ENCODE measurements at regions not wholly inside any gene's neighbourhood (a gene's known extent, or its start where the extent isn't known, plus 50 kb on each side); places are given as distances from the start of the nearest gene placed in this dataset.

DNA sequence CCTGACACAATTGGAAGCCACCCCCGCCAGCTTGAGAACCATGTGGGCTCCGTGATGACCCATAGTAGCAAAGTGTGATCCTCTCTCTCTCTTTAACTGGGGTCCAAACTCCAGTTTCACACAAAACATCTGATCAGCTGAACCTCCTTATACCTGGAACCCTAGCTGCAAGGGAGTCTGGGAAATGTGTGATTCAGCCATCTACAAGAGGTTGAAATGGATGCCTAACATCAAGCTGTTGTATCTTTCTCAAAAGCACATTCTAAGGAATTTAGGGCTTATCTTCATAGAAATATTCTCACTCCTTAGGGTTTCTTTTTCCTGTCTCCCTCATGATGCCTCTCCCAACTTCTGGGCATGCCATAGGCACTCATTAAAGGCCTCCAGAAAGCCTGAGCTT, 126.0 kb downstream of the BCOR start:
- Histone ChIP-seq H3K27me3 (ENCODE audit: insufficient read depth) (no peaks in the 10 kb centered on the region; the same call in 1 of the 2 replicates), H3K79me2 (ENCODE audit: insufficient read depth) (no peaks in the 10 kb centered on the region), H3K4me3 (ENCODE audit: low read depth in 2 of 2, low read length in 1 of 2) (no peak overlapping the region; a peak in 1 of 4 replicates), H4K20me1 (ENCODE audit: insufficient read depth) (no peaks in the 10 kb centered on the region), H3K27ac (ENCODE audit: low read depth in 2 of 2, low read length in 1 of 2) (no peak overlapping the region; a peak in 1 of 4 replicates), H3K9me2 (no peaks in the 10 kb centered on the region), H3K36me3 (replicated peaks in 1 of 2; ENCODE audit: control insufficient read depth in 1 of 2, insufficient read depth in 2 of 2, low read length in 1 of 2) (no peaks in the 10 kb centered on the region), H3K4me1 (ENCODE audit: control insufficient read depth in 1 of 2, insufficient read depth in 2 of 2, low read depth in 1 of 2, low read length in 1 of 2) (no peaks in the 10 kb centered on the region; a peak in 1 of 4 replicates), H3F3A (replicated peaks; ENCODE audit: insufficient read depth) (no peaks in the 10 kb centered on the region), H2AFZ (ENCODE audit: low read depth) (no peak overlapping the region), H3K4me2 (no peak overlapping the region), H3K9ac (no peak overlapping the region), H3K9me3 (no peaks in the 10 kb centered on the region)
- 29% methylated on average over 2 of the region's 2 CpGs for WGBS (ENCODE audit: low lambda C conversion rate)
- ChIA-PET CTCF (interaction anchor here (0.9 to 1.6 kb wide), 3 partner anchors 9 to 26 kb away, joined by 3 read pairs; no protein-coding TSS in a partner anchor), POLR2A (no interaction called here)
- DNase-seq, result no peak
- no peak for TF ChIP-seq RCOR1 (IDR thresholded peaks at IDR 0.05; ENCODE audit: low read length)
- no peak for TF ChIP-seq TEAD4 (IDR thresholded peaks at IDR 0.05; ENCODE audit: borderline replicate concordance, insufficient read depth)
- TF ChIP-seq, protein P1, sequence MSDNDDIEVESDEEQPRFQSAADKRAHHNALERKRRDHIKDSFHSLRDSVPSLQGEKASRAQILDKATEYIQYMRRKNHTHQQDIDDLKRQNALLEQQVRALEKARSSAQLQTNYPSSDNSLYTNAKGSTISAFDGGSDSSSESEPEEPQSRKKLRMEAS (IDR thresholded peaks at IDR 0.05; ENCODE audit: low read depth), result no peak

DNA sequence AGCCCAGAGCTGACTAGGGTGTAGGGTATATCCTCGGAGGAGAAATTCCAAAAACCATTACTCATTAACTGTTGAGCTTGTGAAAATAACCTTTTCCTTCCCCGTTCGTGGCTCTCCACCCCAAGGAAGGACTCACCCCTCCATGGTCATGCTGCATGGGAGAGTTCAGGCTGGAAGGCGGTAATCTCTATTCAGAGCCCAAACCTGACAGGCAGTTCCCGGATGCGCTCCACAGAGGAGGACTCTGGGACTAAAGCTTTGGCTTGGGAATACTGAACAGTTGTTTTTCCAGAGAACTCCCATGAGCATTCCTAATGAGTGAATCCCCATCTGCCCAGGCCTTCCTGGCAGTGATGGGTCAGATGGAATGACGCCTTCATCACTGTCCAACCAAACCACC, 125.4 kb downstream of the BCOR start:
- Histone ChIP-seq H3F3A (replicated peaks; ENCODE audit: insufficient read depth) (no peaks in the 10 kb centered on the region), H3K27me3 (ENCODE audit: insufficient read depth) (no peaks in the 10 kb centered on the region; the same call in 1 of the 2 replicates), H3K4me3 (ENCODE audit: low read depth in 2 of 2, low read length in 1 of 2) (no peak overlapping the region), H3K4me1 (ENCODE audit: control insufficient read depth in 1 of 2, insufficient read depth in 2 of 2, low read depth in 1 of 2, low read length in 1 of 2) (no peaks in the 10 kb centered on the region; a peak in 1 of 4 replicates), H3K9ac (no peak overlapping the region), H3K9me3 (no peaks in the 10 kb centered on the region), H3K27ac (ENCODE audit: low read depth in 2 of 2, low read length in 1 of 2) (no peak overlapping the region; a peak in 1 of 4 replicates), H3K36me3 (replicated peaks in 1 of 2; ENCODE audit: control insufficient read depth in 1 of 2, insufficient read depth in 2 of 2, low read length in 1 of 2) (no peaks in the 10 kb centered on the region), H3K9me2 (no peaks in the 10 kb centered on the region), H2AFZ (ENCODE audit: low read depth) (no peak overlapping the region), H3K79me2 (ENCODE audit: insufficient read depth) (no peaks in the 10 kb centered on the region), H3K4me2 (no peak overlapping the region), H4K20me1 (ENCODE audit: insufficient read depth) (no peaks in the 10 kb centered on the region)
- 24% methylated on average over 4 of the region's 7 CpGs for WGBS (ENCODE audit: low lambda C conversion rate)
- POLR2A ChIA-PET, result interaction anchor here (0.7 kb wide), 1 partner anchor 110 kb away, joined by 3 read pairs; no protein-coding TSS in a partner anchor
- CTCF ChIA-PET, result interaction anchor here (0.9 to 1.6 kb wide), 3 partner anchors 9 to 26 kb away, joined by 3 read pairs; no protein-coding TSS in a partner anchor
- TF ChIP-seq EZH2phosphoT487 (IDR thresholded peaks at IDR 0.05; ENCODE audit: borderline replicate concordance, low read depth), result no peak
- TF ChIP-seq, protein P2, sequence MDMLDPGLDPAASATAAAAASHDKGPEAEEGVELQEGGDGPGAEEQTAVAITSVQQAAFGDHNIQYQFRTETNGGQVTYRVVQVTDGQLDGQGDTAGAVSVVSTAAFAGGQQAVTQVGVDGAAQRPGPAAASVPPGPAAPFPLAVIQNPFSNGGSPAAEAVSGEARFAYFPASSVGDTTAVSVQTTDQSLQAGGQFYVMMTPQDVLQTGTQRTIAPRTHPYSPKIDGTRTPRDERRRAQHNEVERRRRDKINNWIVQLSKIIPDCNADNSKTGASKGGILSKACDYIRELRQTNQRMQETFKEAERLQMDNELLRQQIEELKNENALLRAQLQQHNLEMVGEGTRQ (IDR thresholded peaks at IDR 0.05; ENCODE audit: borderline replicate concordance, low read depth, low read length), result no peak
- TF ChIP-seq GABPA (IDR thresholded peaks at IDR 0.05; ENCODE audit: low read depth), result no peak
- TF ChIP-seq GATA2 (CRISPR knock-in tag; IDR thresholded peaks at IDR 0.05), result no peak
- no peak for TF ChIP-seq FOXJ3 (CRISPR knock-in tag; IDR thresholded peaks at IDR 0.05)
- no peak for TF ChIP-seq TEAD4 (IDR thresholded peaks at IDR 0.05; ENCODE audit: borderline replicate concordance, insufficient read depth)
- DNase-seq, result no peak

DNA sequence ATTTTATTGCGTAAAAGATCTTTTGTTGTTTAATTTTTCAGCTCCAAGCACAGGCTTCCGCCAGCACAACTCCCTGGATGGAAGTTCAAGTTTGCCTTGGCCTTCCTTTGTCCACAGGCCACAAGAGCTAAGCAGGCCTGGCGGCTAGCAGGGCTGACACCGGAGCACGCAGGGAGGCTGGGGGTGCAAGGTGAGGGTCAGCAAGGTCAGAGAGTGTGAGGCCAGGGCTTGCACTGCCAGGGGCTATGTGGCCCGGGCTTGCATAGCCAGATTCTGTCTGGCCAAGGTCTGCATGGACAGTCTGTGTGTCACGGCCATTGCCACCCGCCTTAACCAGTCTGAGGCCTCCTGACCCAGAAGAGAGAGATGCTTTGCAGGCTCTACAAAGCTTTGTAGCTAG, 123.9 kb downstream of the BCOR start:
- H3K79me2 ChIP-seq (ENCODE audit: insufficient read depth), result no peaks in the 10 kb centered on the region
- no peaks in the 10 kb centered on the region for H3K36me3 ChIP-seq (replicated peaks in 1 of 2; ENCODE audit: control insufficient read depth in 1 of 2, insufficient read depth in 2 of 2, low read length in 1 of 2)
- H3K9ac ChIP-seq, result no peak overlapping the region
- peaks cover 10% of the 10 kb centered on the region; the same call in 1 of the 2 replicates for H3K27me3 ChIP-seq (ENCODE audit: insufficient read depth)
- TF ChIP-seq, protein P3, sequence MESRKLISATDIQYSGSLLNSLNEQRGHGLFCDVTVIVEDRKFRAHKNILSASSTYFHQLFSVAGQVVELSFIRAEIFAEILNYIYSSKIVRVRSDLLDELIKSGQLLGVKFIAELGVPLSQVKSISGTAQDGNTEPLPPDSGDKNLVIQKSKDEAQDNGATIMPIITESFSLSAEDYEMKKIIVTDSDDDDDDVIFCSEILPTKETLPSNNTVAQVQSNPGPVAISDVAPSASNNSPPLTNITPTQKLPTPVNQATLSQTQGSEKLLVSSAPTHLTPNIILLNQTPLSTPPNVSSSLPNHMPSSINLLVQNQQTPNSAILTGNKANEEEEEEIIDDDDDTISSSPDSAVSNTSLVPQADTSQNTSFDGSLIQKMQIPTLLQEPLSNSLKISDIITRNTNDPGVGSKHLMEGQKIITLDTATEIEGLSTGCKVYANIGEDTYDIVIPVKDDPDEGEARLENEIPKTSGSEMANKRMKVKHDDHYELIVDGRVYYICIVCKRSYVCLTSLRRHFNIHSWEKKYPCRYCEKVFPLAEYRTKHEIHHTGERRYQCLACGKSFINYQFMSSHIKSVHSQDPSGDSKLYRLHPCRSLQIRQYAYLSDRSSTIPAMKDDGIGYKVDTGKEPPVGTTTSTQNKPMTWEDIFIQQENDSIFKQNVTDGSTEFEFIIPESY (IDR thresholded peaks at IDR 0.05; ENCODE audit: borderline replicate concordance, low read depth), result no peak
- TF ChIP-seq, protein P4, sequence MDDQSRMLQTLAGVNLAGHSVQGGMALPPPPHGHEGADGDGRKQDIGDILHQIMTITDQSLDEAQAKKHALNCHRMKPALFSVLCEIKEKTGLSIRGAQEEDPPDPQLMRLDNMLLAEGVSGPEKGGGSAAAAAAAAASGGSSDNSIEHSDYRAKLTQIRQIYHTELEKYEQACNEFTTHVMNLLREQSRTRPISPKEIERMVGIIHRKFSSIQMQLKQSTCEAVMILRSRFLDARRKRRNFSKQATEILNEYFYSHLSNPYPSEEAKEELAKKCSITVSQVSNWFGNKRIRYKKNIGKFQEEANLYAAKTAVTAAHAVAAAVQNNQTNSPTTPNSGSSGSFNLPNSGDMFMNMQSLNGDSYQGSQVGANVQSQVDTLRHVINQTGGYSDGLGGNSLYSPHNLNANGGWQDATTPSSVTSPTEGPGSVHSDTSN (IDR thresholded peaks at IDR 0.05), result no peak
- no peak for TF ChIP-seq SIN3A (IDR thresholded peaks at IDR 0.05; ENCODE audit: borderline replicate concordance, low read depth, low read length)
- H3K9me3 ChIP-seq, result no peaks in the 10 kb centered on the region
- H3K4me3 ChIP-seq (ENCODE audit: low read depth in 2 of 2, low read length in 1 of 2), result no peak overlapping the region
- no peak overlapping the region for H2AFZ ChIP-seq (ENCODE audit: low read depth)
- no peaks in the 10 kb centered on the region; a peak in 1 of 4 replicates for H3K4me1 ChIP-seq (ENCODE audit: control insufficient read depth in 1 of 2, insufficient read depth in 2 of 2, low read depth in 1 of 2, low read length in 1 of 2)
- no peak overlapping the region for H3K27ac ChIP-seq (ENCODE audit: low read depth in 2 of 2, low read length in 1 of 2)
- no peak overlapping the region for H3K4me2 ChIP-seq
- H3F3A ChIP-seq (replicated peaks; ENCODE audit: insufficient read depth), result no peaks in the 10 kb centered on the region
- ChIA-PET CTCF (no interaction called here), POLR2A (no interaction called here)
- H4K20me1 ChIP-seq (ENCODE audit: insufficient read depth), result no peaks in the 10 kb centered on the region
- 52% methylated on average over 5 of the region's 8 CpGs for WGBS (ENCODE audit: low lambda C conversion rate)
- no peaks in the 10 kb centered on the region for H3K9me2 ChIP-seq
- no peak for DNase-seq
